Urinary bladder (tissue), 3 donors: ENCODE measurements at regions not wholly inside any gene's neighbourhood (a gene's known extent, or its start where the extent isn't known, plus 50 kb on each side); places are given as distances from the start of the nearest gene placed in this dataset.
"Not testable (repeated sequence)": the region's sequence is repeated elsewhere in the genome, so short reads cannot be mapped to it uniquely, and the experiment has no call there.

Experiments
- DNase-seq: peaks from one replicate; pipeline ENCODE4 v3.0.0-alpha.2; 2015; ENCODE audit errors: extremely low spot score
- H3K27ac ChIP-seq: one replicate; pipeline ENCODE4 v1.5.1; 2013; ENCODE audit warnings: low read depth, mild to moderate bottlenecking, moderate library complexity
- H3K36me3 ChIP-seq: one replicate; pipeline ENCODE4 v1.6.1; 2013; ENCODE audit warnings: mild to moderate bottlenecking, moderate library complexity; ENCODE audit not compliant: insufficient read depth
- H3K4me1 ChIP-seq: one replicate; pipeline ENCODE4 v1.6.1; 2013; ENCODE audit warnings: mild to moderate bottlenecking, moderate library complexity; ENCODE audit not compliant: insufficient read depth
- H3K4me3 ChIP-seq: one replicate; pipeline ENCODE4 v1.5.1; 2013; ENCODE audit warnings: low read depth, low read length
- WGBS: extraction: QIAGEN DNeasy Blood & Tissue Kit; methylation state at CpG from one replicate; pipeline ENCODE4 v1.1.7; 2013; 5-methylcytosine and 5-hydroxymethylcytosine counted together
- donor health status: healthy with polysubstance abuse.
- donor health status: healthy.

GRCh38 chr12:87047691-87048090, 791.5 kb upstream of the MGAT4C start:
- no peaks in the 10 kb centered on the region for H3K4me1 ChIP-seq

GRCh38 chr12:87039536-87039935, 783.3 kb upstream of the MGAT4C start:
- Histone ChIP-seq H3K4me1 (no peaks in the 10 kb centered on the region), H3K27ac (no peak overlapping the region), H3K4me3 (no peak overlapping the region), H3K36me3 (no peaks in the 10 kb centered on the region)
- DNase-seq = no peak
- WGBS = 70% methylated on average over 1 of the region's 1 CpG

More at GRCh38 chr12:87047691-87048090, 791.5 kb upstream of the MGAT4C start:
- DNase-seq = no peak
- no peaks in the 10 kb centered on the region for H3K36me3 ChIP-seq
- WGBS = 95% methylated on average over 3 of the region's 3 CpGs
- H3K27ac ChIP-seq = no peak overlapping the region
- H3K4me3 ChIP-seq = no peak overlapping the region

- no peak for DNase-seq
- Histone ChIP-seq H3K4me3 (no peak overlapping the region), H3K36me3 (no peaks in the 10 kb centered on the region), H3K27ac (no peak overlapping the region), H3K4me1 (no peaks in the 10 kb centered on the region)
- 92% methylated on average over 3 of the region's 3 CpGs for WGBS
Observed at GRCh38 chr12:87038098-87038497, 781.9 kb upstream of the MGAT4C start.

GRCh38 chr12:87025976-87026375, 769.8 kb upstream of the MGAT4C start:
- WGBS = 92% methylated on average over 5 of the region's 5 CpGs
- H3K4me1 ChIP-seq = no peaks in the 10 kb centered on the region
- H3K27ac ChIP-seq = no peak overlapping the region
- H3K36me3 ChIP-seq = no peaks in the 10 kb centered on the region
- no peak for DNase-seq
- no peak overlapping the region for H3K4me3 ChIP-seq

- WGBS = 73% methylated on average over 2 of the region's 2 CpGs
- H3K36me3 ChIP-seq = no peaks in the 10 kb centered on the region
Observed at GRCh38 chr12:87021400-87021799, 765.2 kb upstream of the MGAT4C start.

GRCh38 chr12:87020071-87020470, 763.9 kb upstream of the MGAT4C start:
- WGBS = 93% methylated on average over 1 of the region's 1 CpG
- no peak for DNase-seq
- Histone ChIP-seq H3K36me3 (no peaks in the 10 kb centered on the region), H3K27ac (no peak overlapping the region), H3K4me1 (no peaks in the 10 kb centered on the region), H3K4me3 (no peak overlapping the region)

More at GRCh38 chr12:87021400-87021799, 765.2 kb upstream of the MGAT4C start:
- no peak for DNase-seq
- H3K27ac ChIP-seq = no peak overlapping the region
- no peak overlapping the region for H3K4me3 ChIP-seq
- no peaks in the 10 kb centered on the region for H3K4me1 ChIP-seq

GRCh38 chr12:87015352-87015751, 759.2 kb upstream of the MGAT4C start:
- H3K4me3 ChIP-seq = no peak overlapping the region
- 92% methylated on average over 3 of the region's 3 CpGs for WGBS
- H3K36me3 ChIP-seq = no peaks in the 10 kb centered on the region
- no peaks in the 10 kb centered on the region for H3K4me1 ChIP-seq
- no peak overlapping the region for H3K27ac ChIP-seq
- DNase-seq = no peak

GRCh38 chr12:87008785-87009384, 752.7 kb upstream of the MGAT4C start:
- no peak overlapping the region for H3K27ac ChIP-seq
- no peaks in the 10 kb centered on the region for H3K36me3 ChIP-seq
- H3K4me3 ChIP-seq = no peak overlapping the region
- no peaks in the 10 kb centered on the region for H3K4me1 ChIP-seq
- 58% methylated on average over 1 of the region's 1 CpG for WGBS
- no peak for DNase-seq

GRCh38 chr12:87001102-87001501, 744.9 kb upstream of the MGAT4C start:
- DNase-seq = no peak
- Histone ChIP-seq H3K36me3 (no peaks in the 10 kb centered on the region), H3K27ac (no peak overlapping the region), H3K4me1 (no peaks in the 10 kb centered on the region), H3K4me3 (no peak overlapping the region)
- WGBS = 61% methylated on average over 1 of the region's 1 CpG

GRCh38 chr12:86985298-86985697, 729.1 kb upstream of the MGAT4C start:
- DNase-seq = no peak
- WGBS = 96% methylated on average over 4 of the region's 4 CpGs

GRCh38 chr12:86970595-86970994, 714.4 kb upstream of the MGAT4C start:
- WGBS = 89% methylated on average over 7 of the region's 7 CpGs
- H3K27ac ChIP-seq, H3K4me3 ChIP-seq, DNase-seq, H3K4me1 ChIP-seq, H3K36me3 ChIP-seq: not testable (repeated sequence)

More at GRCh38 chr12:86985298-86985697, 729.1 kb upstream of the MGAT4C start:
- H3K36me3 ChIP-seq = no peaks in the 10 kb centered on the region
- no peak overlapping the region for H3K27ac ChIP-seq
- no peaks in the 10 kb centered on the region for H3K4me1 ChIP-seq
- no peak overlapping the region for H3K4me3 ChIP-seq

GRCh38 chr12:86959766-86960458, 703.7 kb upstream of the MGAT4C start:
- Histone ChIP-seq H3K27ac (no peak overlapping the region), H3K4me1 (no peaks in the 10 kb centered on the region), H3K4me3 (no peak overlapping the region), H3K36me3 (no peaks in the 10 kb centered on the region)
- no peak for DNase-seq
- WGBS = 82% methylated on average over 5 of the region's 5 CpGs

- WGBS = 85% methylated on average over 3 of the region's 3 CpGs
Observed at GRCh38 chr12:86950444-86950843, 694.3 kb upstream of the MGAT4C start.

GRCh38 chr12:86950043-86950442, 693.9 kb upstream of the MGAT4C start:
- Histone ChIP-seq H3K27ac (no peak overlapping the region), H3K4me3 (no peak overlapping the region), H3K4me1 (no peaks in the 10 kb centered on the region), H3K36me3 (no peaks in the 10 kb centered on the region)
- no peak for DNase-seq
- 23% methylated on average over 1 of the region's 1 CpG for WGBS

More at GRCh38 chr12:86950444-86950843, 694.3 kb upstream of the MGAT4C start:
- DNase-seq = no peak
- no peaks in the 10 kb centered on the region for H3K36me3 ChIP-seq
- no peaks in the 10 kb centered on the region for H3K4me1 ChIP-seq
- no peak overlapping the region for H3K4me3 ChIP-seq
- no peak overlapping the region for H3K27ac ChIP-seq
